ENCODE measurements at regions not wholly inside any gene's neighbourhood (a gene's known extent, or its start where the extent isn't known, plus 50 kb on each side); places are given as distances from the start of the nearest gene placed in this dataset.
A peak's percentile ranks its signal among the peaks of the same experiment; 100 is the strongest.

- in situ Hi-C loops (cut with HindIII; ENCODE audit: low sequenced_read_pairs) = no loop called here
- no peak overlapping the region for H3K4me3 ChIP-seq (ENCODE audit: low read depth, low read length)
- DNase-seq (ENCODE audit: low read depth, low spot score) = no peak
- TF ChIP-seq, protein P1, sequence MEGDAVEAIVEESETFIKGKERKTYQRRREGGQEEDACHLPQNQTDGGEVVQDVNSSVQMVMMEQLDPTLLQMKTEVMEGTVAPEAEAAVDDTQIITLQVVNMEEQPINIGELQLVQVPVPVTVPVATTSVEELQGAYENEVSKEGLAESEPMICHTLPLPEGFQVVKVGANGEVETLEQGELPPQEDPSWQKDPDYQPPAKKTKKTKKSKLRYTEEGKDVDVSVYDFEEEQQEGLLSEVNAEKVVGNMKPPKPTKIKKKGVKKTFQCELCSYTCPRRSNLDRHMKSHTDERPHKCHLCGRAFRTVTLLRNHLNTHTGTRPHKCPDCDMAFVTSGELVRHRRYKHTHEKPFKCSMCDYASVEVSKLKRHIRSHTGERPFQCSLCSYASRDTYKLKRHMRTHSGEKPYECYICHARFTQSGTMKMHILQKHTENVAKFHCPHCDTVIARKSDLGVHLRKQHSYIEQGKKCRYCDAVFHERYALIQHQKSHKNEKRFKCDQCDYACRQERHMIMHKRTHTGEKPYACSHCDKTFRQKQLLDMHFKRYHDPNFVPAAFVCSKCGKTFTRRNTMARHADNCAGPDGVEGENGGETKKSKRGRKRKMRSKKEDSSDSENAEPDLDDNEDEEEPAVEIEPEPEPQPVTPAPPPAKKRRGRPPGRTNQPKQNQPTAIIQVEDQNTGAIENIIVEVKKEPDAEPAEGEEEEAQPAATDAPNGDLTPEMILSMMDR (IDR thresholded peaks at IDR 0.05; ENCODE audit: low read depth, low read length) = no peak
These were observed 378.9 kb downstream of the SLCO4C1 start for GRCh38 chr5:101917166-101917565.

GRCh38 chr5:101915554-101915953 lies 380.5 kb downstream of the SLCO4C1 start:
- TF ChIP-seq, protein P1 (IDR thresholded peaks at IDR 0.05; ENCODE audit: low read depth, low read length) = no peak
- in situ Hi-C loops (cut with HindIII; ENCODE audit: low sequenced_read_pairs) = no loop called here
- peak; percentile 80 for DNase-seq (ENCODE audit: low read depth, low spot score)

GRCh38 chr5:101904736-101905135 lies 391.3 kb downstream of the SLCO4C1 start:
- DNase-seq (ENCODE audit: low read depth, low spot score) = peak; percentile 44
- no peak overlapping the region for H3K4me3 ChIP-seq (ENCODE audit: low read depth, low read length)
- TF ChIP-seq, protein P1 (IDR thresholded peaks at IDR 0.05; ENCODE audit: low read depth, low read length) = no peak
- in situ Hi-C loops (cut with HindIII; ENCODE audit: low sequenced_read_pairs) = no loop called here

More at GRCh38 chr5:101915554-101915953, 380.5 kb downstream of the SLCO4C1 start:
- H3K4me3 ChIP-seq (ENCODE audit: low read depth, low read length) = no peak overlapping the region

DNA sequence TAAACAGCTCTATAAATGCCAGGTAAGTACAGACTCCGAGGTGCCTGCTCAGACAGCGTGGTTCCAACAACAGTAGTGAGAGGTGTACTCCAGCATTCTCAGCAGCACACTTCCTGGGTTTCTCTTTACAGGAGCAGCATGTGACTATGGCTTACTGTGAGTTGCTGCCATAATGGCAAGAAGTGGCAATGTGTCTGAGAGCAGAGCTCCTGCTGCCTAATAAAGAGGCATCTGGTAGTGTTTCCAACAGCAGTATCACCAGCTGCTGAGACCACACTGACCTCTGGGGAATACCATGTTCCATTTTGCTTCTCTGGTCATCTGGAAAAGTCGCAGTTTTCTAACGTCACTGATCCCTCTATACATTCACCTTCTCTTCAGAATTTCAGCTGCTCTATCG lies 398.2 kb downstream of the SLCO4C1 start:
- DNase-seq (ENCODE audit: low read depth, low spot score) = no peak
- H3K4me3 ChIP-seq (ENCODE audit: low read depth, low read length) = no peak overlapping the region
- in situ Hi-C loops (cut with HindIII; ENCODE audit: low sequenced_read_pairs) = no loop called here
- TF ChIP-seq, protein P1 (IDR thresholded peaks at IDR 0.05; ENCODE audit: low read depth, low read length) = no peak

DNA sequence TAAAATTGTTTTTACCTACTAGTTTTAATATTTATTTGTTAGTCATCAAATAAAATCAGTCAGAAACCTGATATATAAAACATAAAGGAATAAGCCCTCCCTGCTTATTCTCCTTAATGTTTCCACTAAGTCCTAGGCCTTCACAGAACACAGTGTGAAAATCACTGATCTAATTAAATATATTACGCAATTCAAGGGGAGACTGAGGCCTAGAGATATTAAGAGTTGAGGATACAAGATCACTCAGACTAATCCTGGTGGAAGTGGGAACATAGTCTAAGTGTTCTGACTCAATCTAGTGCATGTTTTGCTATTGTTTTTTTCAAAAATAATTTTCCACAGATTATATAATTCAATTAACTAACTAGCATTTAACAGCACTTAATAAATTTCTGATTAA lies 401.1 kb downstream of the SLCO4C1 start:
- no peak for DNase-seq (ENCODE audit: low read depth, low spot score)
- in situ Hi-C loops (cut with HindIII; ENCODE audit: low sequenced_read_pairs) = no loop called here
- TF ChIP-seq, protein P1 (IDR thresholded peaks at IDR 0.05; ENCODE audit: low read depth, low read length) = no peak
- no peak overlapping the region for H3K4me3 ChIP-seq (ENCODE audit: low read depth, low read length)

DNA sequence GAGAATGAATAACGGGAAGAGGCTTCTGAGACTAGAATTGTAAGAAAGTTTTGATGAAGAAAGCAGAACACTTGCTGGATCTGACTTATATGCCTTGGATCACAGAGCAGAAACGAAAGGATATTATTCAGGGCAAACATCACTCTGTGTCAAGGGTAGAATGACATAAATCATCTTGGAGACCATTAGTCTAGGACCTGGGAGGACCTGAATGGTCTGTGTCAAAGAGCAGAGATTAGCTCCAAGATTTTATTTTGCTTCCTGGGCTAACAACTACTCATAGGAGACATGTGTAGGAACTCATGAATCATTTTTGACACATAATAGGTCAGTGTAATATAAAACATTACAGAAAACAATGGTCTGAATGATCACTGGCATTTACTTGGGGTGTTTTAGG lies 417.9 kb downstream of the SLCO4C1 start:
- DNase-seq (ENCODE audit: low read depth, low spot score) = no peak
- no peak overlapping the region for H3K4me3 ChIP-seq (ENCODE audit: low read depth, low read length)
- in situ Hi-C loops (cut with HindIII; ENCODE audit: low sequenced_read_pairs) = no loop called here
- TF ChIP-seq, protein P1 (IDR thresholded peaks at IDR 0.05; ENCODE audit: low read depth, low read length) = no peak

GRCh38 chr5:101877451-101877850 lies 418.6 kb downstream of the SLCO4C1 start:
- TF ChIP-seq, protein P1 (IDR thresholded peaks at IDR 0.05; ENCODE audit: low read depth, low read length) = no peak
- no peak for DNase-seq (ENCODE audit: low read depth, low spot score)
- H3K4me3 ChIP-seq (ENCODE audit: low read depth, low read length) = no peak overlapping the region
- in situ Hi-C loops (cut with HindIII; ENCODE audit: low sequenced_read_pairs) = no loop called here

All from astrocyte of the spinal cord (primary cell).